Body of pancreas (tissue), 4 donors: ENCODE measurements at regions not wholly inside any gene's neighbourhood (a gene's known extent, or its start where the extent isn't known, plus 50 kb on each side); places are given as distances from the start of the nearest gene placed in this dataset.

ENCODE experiments used
- ATAC-seq: fragments of 150-250 bp; one replicate; pipeline ENCODE4 v1.9.1; 2016
- DNase-seq, 4 donors: peaks; one replicate each; pipeline ENCODE4 v3.0.0-alpha.2; 2019
- H3K27ac ChIP-seq, 4 donors: fragments of 200-600 bp; sonication (generic); 1 replicate in 3 of 4; 2 replicates in 1 of 4; pipeline versions ENCODE4 v1.5.1 to v1.6.1; 2016 to 2019; ENCODE audit warnings: mild to moderate bottlenecking in 1 of 4, mixed read lengths in 1 of 4, moderate library complexity in 1 of 4
- H3K27me3 ChIP-seq, 2 donors: fragments of 200-600 bp; sonication (generic); one replicate each; pipeline ENCODE4 v1.6.0; 2016; ENCODE audit warnings: mild to moderate bottlenecking in 1 of 2
- H3K36me3 ChIP-seq, 2 donors: fragments of 200-600 bp; sonication (generic); replicated peaks in 1 of 2; 2 replicates each; pipeline ENCODE4 v1.5.1; 2016; ENCODE audit warnings: low read depth in 2 of 2; ENCODE audit not compliant: insufficient read depth in 1 of 2
- H3K4me1 ChIP-seq: fragments of 200-600 bp; sonication (generic); one replicate; pipeline ENCODE4 v1.6.0; 2016
- H3K4me3 ChIP-seq, 2 donors: fragments of 200-600 bp; sonication (generic); 1 replicate in 1 of 2; 2 replicates in 1 of 2; pipeline ENCODE4 v1.5.1; 2016 to 2019
- H3K9me3 ChIP-seq, 3 donors: fragments of 200-600 bp; sonication (generic); 1 replicate in 2 of 3; 2 replicates in 1 of 3; pipeline ENCODE4 v1.5.1; 2016
- CTCF ChIP-seq, 7 experiments: fragments of 450-650 bp in 4 of 7; fragments of 200-600 bp in 3 of 7; sonication (generic) in 3 of 7; IDR thresholded peaks; one replicate each; pipeline ENCODE4 v1.5.1; 2016 to 2019; ENCODE audit warnings: antibody characterized with exemption in 7 of 7
- POLR2A ChIP-seq, 3 donors: fragments of 450-650 bp; IDR thresholded peaks; one replicate each; pipeline ENCODE4 v1.6.1; 2016; ENCODE audit warnings: antibody characterized with exemption in 3 of 3, mild to moderate bottlenecking in 2 of 3
- WGBS, 2 donors: methylation state at CpG; one replicate each; pipeline ENCODE4 v1.1.5; 2017; 5-methylcytosine and 5-hydroxymethylcytosine counted together
- intact Hi-C: fragments of 100-400 bp; cut with DNase I; formaldehyde crosslinking; loops from one replicate; pipeline ENCODE4 v1.15.1; 2023

GRCh38 chr15:39184701-39185390 lies 396.0 kb upstream of the THBS1 start:
- Histone ChIP-seq H3K9me3 (no peaks in the 10 kb centered on the region), H3K4me3 (no peak overlapping the region), H3K27ac (no peak overlapping the region), H3K27me3 (no peaks in the 10 kb centered on the region), H3K36me3 (no peaks in the 10 kb centered on the region), H3K4me1 (peaks cover 36% of the 10 kb centered on the region)
- TF ChIP-seq CTCF (IDR thresholded peaks at IDR 0.05) (no peak), POLR2A (IDR thresholded peaks at IDR 0.05) (no peak)
- ATAC-seq: no peak
- intact Hi-C loops: no loop called here
- no peak for DNase-seq
- WGBS, 2 donors: 87 to 89% methylated on average over 4 of the region's 4 CpGs

DNA sequence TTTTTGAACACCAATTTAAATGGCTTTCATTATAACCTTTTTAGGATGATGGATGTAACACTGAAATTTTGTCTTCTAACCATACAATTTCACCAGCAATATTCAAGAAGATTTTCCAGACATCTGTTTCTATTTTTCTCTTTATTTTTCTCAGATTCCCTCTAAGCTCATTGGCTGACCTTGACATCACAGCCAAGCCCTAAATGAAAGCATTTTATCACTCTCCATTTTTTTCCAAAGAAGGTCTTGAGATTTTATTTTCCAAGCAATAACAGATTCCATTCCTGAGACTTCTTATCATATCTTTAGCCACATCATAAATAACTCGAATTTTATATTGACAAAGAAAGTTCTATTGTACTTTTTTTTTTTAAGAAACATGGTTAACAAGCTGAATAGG lies 392.6 kb upstream of the THBS1 start:
- no peak for DNase-seq
- H3K27ac ChIP-seq: no peak overlapping the region
- 19 to 23% methylated on average over 1 of the region's 1 CpG for WGBS, 2 donors
- H3K36me3 ChIP-seq: no peaks in the 10 kb centered on the region
- H3K27me3 ChIP-seq: no peaks in the 10 kb centered on the region
- no peak for ATAC-seq
- H3K4me1 ChIP-seq: peaks cover 14% of the 10 kb centered on the region
- TF ChIP-seq CTCF (IDR thresholded peaks at IDR 0.05) (no peak), POLR2A (IDR thresholded peaks at IDR 0.05) (no peak)
- no peaks in the 10 kb centered on the region for H3K9me3 ChIP-seq
- no peak overlapping the region for H3K4me3 ChIP-seq
- intact Hi-C loops: no loop called here

GRCh38 chr15:39188930-39189329 lies 391.9 kb upstream of the THBS1 start:
- no peak overlapping the region for H3K27ac ChIP-seq
- no peaks in the 10 kb centered on the region for H3K36me3 ChIP-seq
- TF ChIP-seq CTCF (IDR thresholded peaks at IDR 0.05): peak in 1 of 7 experiments; percentile 1
- TF ChIP-seq POLR2A (IDR thresholded peaks at IDR 0.05): no peak
- H3K4me1 ChIP-seq: peaks cover 10% of the 10 kb centered on the region
- no peaks in the 10 kb centered on the region for H3K9me3 ChIP-seq
- no peak overlapping the region for H3K4me3 ChIP-seq
- intact Hi-C loops: no loop called here
- ATAC-seq (peak; percentile 68), DNase-seq (peak in 2 of 4 donors; percentile 15 to 39)
- WGBS, 2 donors: 62% methylated on average over 3 of the region's 3 CpGs
- H3K27me3 ChIP-seq: no peaks in the 10 kb centered on the region

DNA sequence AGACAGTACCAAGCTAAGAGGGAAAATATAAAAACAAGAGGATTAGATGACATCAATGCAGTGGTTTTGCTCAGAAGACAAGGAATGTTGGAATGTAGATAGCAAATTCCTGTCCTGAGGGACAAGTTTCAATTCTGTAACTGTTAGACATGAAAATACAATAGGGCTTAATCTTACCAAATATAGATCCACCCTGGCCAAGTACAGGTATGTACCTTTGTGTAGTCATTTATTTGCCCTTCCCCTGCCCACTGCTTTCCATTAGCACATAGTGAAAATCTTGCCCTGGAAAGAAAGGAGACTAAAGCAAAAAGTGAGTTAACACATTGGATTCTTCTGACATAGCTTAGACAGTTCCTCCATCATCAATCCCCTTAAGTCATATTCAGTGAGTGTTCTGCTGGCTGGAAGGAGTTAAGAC lies 389.0 kb upstream of the THBS1 start:
- Histone ChIP-seq H3K27me3 (no peaks in the 10 kb centered on the region), H3K4me3 (no peak overlapping the region), H3K9me3 (no peaks in the 10 kb centered on the region), H3K4me1 (peaks cover 10% of the 10 kb centered on the region), H3K36me3 (no peaks in the 10 kb centered on the region), H3K27ac (no peak overlapping the region)
- no peak for ATAC-seq
- intact Hi-C loops: no loop called here
- DNase-seq: no peak
- no peak for TF ChIP-seq CTCF (IDR thresholded peaks at IDR 0.05)
- TF ChIP-seq POLR2A (IDR thresholded peaks at IDR 0.05): no peak

GRCh38 chr15:39192351-39192750 lies 388.5 kb upstream of the THBS1 start:
- ATAC-seq (no peak), DNase-seq (no peak)
- TF ChIP-seq POLR2A (IDR thresholded peaks at IDR 0.05): no peak
- TF ChIP-seq CTCF (IDR thresholded peaks at IDR 0.05): no peak
- Histone ChIP-seq H3K27me3 (no peaks in the 10 kb centered on the region), H3K36me3 (no peaks in the 10 kb centered on the region), H3K9me3 (no peaks in the 10 kb centered on the region), H3K27ac (no peak overlapping the region), H3K4me1 (peaks cover 10% of the 10 kb centered on the region), H3K4me3 (no peak overlapping the region)
- WGBS, 2 donors: 60 to 66% methylated on average over 3 of the region's 3 CpGs
- intact Hi-C loops: no loop called here
